ENCODE measurements at regions not wholly inside any gene's neighbourhood (a gene's known extent, or its start where the extent isn't known, plus 50 kb on each side); places are given as distances from the start of the nearest gene placed in this dataset.

DNA sequence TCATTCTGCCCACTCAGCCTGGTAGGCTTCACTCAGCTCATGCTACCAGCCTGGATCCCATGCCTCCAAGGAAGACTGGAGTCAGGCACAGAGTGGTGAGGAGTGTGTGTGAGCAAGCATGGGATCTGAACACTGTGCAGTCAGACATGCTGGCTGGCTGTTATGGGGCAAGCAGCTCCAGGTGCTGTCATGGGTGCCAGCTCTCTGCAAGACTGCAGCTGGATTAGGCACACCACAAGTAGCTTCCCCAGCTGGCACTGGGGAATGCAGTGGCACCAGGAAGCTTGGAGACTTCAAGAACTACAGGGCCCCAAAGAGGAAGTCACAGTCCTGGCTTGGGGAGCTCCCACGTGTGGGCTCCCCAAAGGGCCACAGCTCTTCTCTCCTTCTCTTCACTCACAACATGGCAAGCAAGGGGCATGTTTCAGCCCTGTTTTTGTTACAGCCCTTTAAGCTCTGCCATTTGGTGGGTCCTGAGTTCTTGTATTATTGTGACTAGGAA lies 202.5 kb downstream of the VRK1 start:
- TF ChIP-seq POLR2A (IDR thresholded peaks at IDR 0.05; ENCODE audit: low read length) (no peak), GATA1 (IDR thresholded peaks at IDR 0.05; ENCODE audit: low read depth, low read length) (no peak)

Measured in erythroblast (primary cell).